ENCODE measurements at regions not wholly inside any gene's neighbourhood (a gene's known extent, or its start where the extent isn't known, plus 50 kb on each side); places are given as distances from the start of the nearest gene placed in this dataset.
"Not testable (repeated sequence)": the region's sequence is repeated elsewhere in the genome, so short reads cannot be mapped to it uniquely, and the experiment has no call there.

- DNase-seq: no peak
These were observed 55.3 kb upstream of the NRBF2 start for GRCh38 chr10:63077800-63078199.

GRCh38 chr10:63072951-63073350, 60.2 kb upstream of the NRBF2 start:
- no peak for DNase-seq

- DNase-seq: no peak
These were observed 62.0 kb upstream of the NRBF2 start for GRCh38 chr10:63071145-63071544.

GRCh38 chr10:63069318-63069717, 63.8 kb upstream of the NRBF2 start:
- no peak for DNase-seq

GRCh38 chr10:63068246-63068645, 64.9 kb upstream of the NRBF2 start:
- no peak for DNase-seq

GRCh38 chr10:63066606-63067005, 66.5 kb upstream of the NRBF2 start:
- DNase-seq: no peak

- DNase-seq: no peak
These were observed 68.4 kb upstream of the NRBF2 start for GRCh38 chr10:63064706-63065105.

GRCh38 chr10:63058236-63058635, 74.9 kb upstream of the NRBF2 start:
- no peak for DNase-seq

- no peak for DNase-seq
These were observed 75.6 kb upstream of the NRBF2 start for GRCh38 chr10:63057509-63057908.

GRCh38 chr10:63055705-63056104, 77.4 kb upstream of the NRBF2 start:
- no peak for DNase-seq

- no peak for DNase-seq
These were observed 78.1 kb upstream of the NRBF2 start for GRCh38 chr10:63054889-63055611.

- DNase-seq: no peak
These were observed 81.0 kb upstream of the NRBF2 start for GRCh38 chr10:63052083-63052482.

GRCh38 chr10:63042256-63042655, 90.9 kb upstream of the NRBF2 start:
- DNase-seq: no peak

GRCh38 chr10:63033616-63034185, 99.4 kb upstream of the NRBF2 start:
- DNase-seq: not testable (repeated sequence)

- no peak for DNase-seq
These were observed 102.6 kb upstream of the NRBF2 start for GRCh38 chr10:63030536-63030935.

GRCh38 chr10:63027531-63027930, 105.6 kb upstream of the NRBF2 start:
- DNase-seq: no peak

GRCh38 chr10:63021225-63021624, 111.9 kb upstream of the NRBF2 start:
- DNase-seq: no peak

GRCh38 chr10:63013755-63014154, 119.4 kb upstream of the NRBF2 start:
- no peak for DNase-seq

- DNase-seq: no peak
These were observed 120.5 kb upstream of the NRBF2 start for GRCh38 chr10:63012623-63013022.

GRCh38 chr10:63010203-63010602, 122.9 kb upstream of the NRBF2 start:
- no peak for DNase-seq

GRCh38 chr10:63008491-63008890, 124.6 kb upstream of the NRBF2 start:
- no peak for DNase-seq

GRCh38 chr10:63007112-63007511, 126.0 kb upstream of the NRBF2 start:
- DNase-seq: no peak

GRCh38 chr10:63005246-63005645, 127.9 kb upstream of the NRBF2 start:
- DNase-seq: no peak

- DNase-seq: peak; percentile 2
These were observed 129.2 kb upstream of the NRBF2 start for GRCh38 chr10:63003816-63004453.
